GM23338 (cell line): ENCODE measurements at regions not wholly inside any gene's neighbourhood (a gene's known extent, or its start where the extent isn't known, plus 50 kb on each side); places are given as distances from the start of the nearest gene placed in this dataset.
A peak's percentile ranks its signal among the peaks of the same experiment; 100 is the strongest.

Experiments
- ATAC-seq: fragments of 200-7000 bp; cut with Tn5 transposase; 3 replicates; pipeline ENCODE4 v1.9.1; 2020
- DNase-seq: peaks from one replicate; pipeline ENCODE4 v3.0.0-alpha.2; 2015; ENCODE audit warnings: low spot score
- H2AFZ ChIP-seq: fragments of 200-600 bp; sonication (generic); 2 replicates; pipeline ENCODE4 v1.8.0; 2016; ENCODE audit warnings: antibody characterized with exemption, mild to moderate bottlenecking, moderate library complexity
- H3F3A ChIP-seq: fragments of 200-600 bp; sonication (generic); replicated peaks from 2 replicates; pipeline ENCODE4 v1.8.0; 2017; ENCODE audit warnings: antibody characterized with exemption, mixed run types, low read depth
- H3K27ac ChIP-seq: fragments of 200-600 bp; sonication (generic); 2 replicates; pipeline ENCODE4 v1.6.1; 2016; ENCODE audit warnings: low read depth
- H3K27me3 ChIP-seq: fragments of 200-600 bp; sonication (generic); 2 replicates; pipeline ENCODE4 v1.8.0; 2016; ENCODE audit warnings: mild to moderate bottlenecking, mixed run types, moderate library complexity; ENCODE audit not compliant: insufficient read depth
- H3K36me3 ChIP-seq: fragments of 200-600 bp; sonication (generic); 2 replicates; pipeline ENCODE4 v1.8.0; 2016; ENCODE audit warnings: mild to moderate bottlenecking; ENCODE audit not compliant: insufficient read depth
- H3K4me1 ChIP-seq: fragments of 200-600 bp; sonication (generic); 2 replicates; pipeline ENCODE4 v1.8.0; 2016; ENCODE audit warnings: mild to moderate bottlenecking, moderate library complexity; ENCODE audit not compliant: insufficient read depth
- H3K4me2 ChIP-seq: fragments of 200-600 bp; sonication (generic); 2 replicates; pipeline ENCODE4 v1.7.1; 2017; ENCODE audit warnings: mixed run types
- H3K4me3 ChIP-seq: fragments of 200-600 bp; sonication (generic); 2 replicates; pipeline ENCODE4 v1.6.1; 2016; ENCODE audit warnings: mixed run types
- H3K79me2 ChIP-seq: fragments of 200-600 bp; sonication (generic); replicated peaks from 2 replicates; pipeline ENCODE4 v1.8.0; 2017; ENCODE audit warnings: mild to moderate bottlenecking; ENCODE audit not compliant: insufficient read depth
- H3K9me2 ChIP-seq: fragments of 200-600 bp; sonication (generic); 2 replicates; pipeline ENCODE4 v1.8.0; 2017; ENCODE audit not compliant: insufficient read depth
- H4K20me1 ChIP-seq: fragments of 200-600 bp; sonication (generic); replicated peaks from 2 replicates; pipeline ENCODE4 v1.8.0; 2017; ENCODE audit warnings: mild to moderate bottlenecking; ENCODE audit not compliant: insufficient read depth
- H3K27ac Mint-ChIP-seq: 2 replicates; pipeline ENCODE4 v1.8.0; 2020; ENCODE audit warnings: inconsistent platforms, mild to moderate bottlenecking, moderate library complexity, mixed read lengths
- H3K27me3 Mint-ChIP-seq: 3 replicates; pipeline ENCODE4 v1.8.0; 2022; ENCODE audit warnings: low read depth, mild to moderate bottlenecking, moderate library complexity, mixed read lengths, inconsistent platforms; ENCODE audit not compliant: insufficient read depth, poor library complexity
- H3K36me3 Mint-ChIP-seq: 3 replicates; pipeline ENCODE4 v1.8.0; 2021; ENCODE audit warnings: low read depth, mild to moderate bottlenecking, inconsistent platforms, moderate library complexity, mixed read lengths
- H3K4me1 Mint-ChIP-seq: 3 replicates; pipeline ENCODE4 v1.8.0; 2020; ENCODE audit warnings: mild to moderate bottlenecking, inconsistent platforms, mixed read lengths
- H3K4me3 Mint-ChIP-seq: 3 replicates; pipeline ENCODE4 v1.8.0; 2021; ENCODE audit warnings: moderate library complexity, mild to moderate bottlenecking, inconsistent platforms, mixed read lengths
- H3K9me3 Mint-ChIP-seq: 3 replicates; pipeline ENCODE4 v1.8.0; 2020; ENCODE audit warnings: moderate library complexity, mild to moderate bottlenecking, inconsistent platforms, mixed read lengths
- CREB1 ChIP-seq: fragments of 250-450 bp; sonication (Bioruptor Pico); IDR thresholded peaks from 2 replicates; pipeline ENCODE4 v1.5.0; 2020; ENCODE audit warnings: low read depth, mild to moderate bottlenecking, moderate library complexity
- CTCF ChIP-seq, 2 experiments: fragments of 200-600 bp in 1 of 2; sonication (generic) in 1 of 2; conservative IDR thresholded peaks; 2 replicates each; pipeline versions ENCODE4 v1.5.1 to v1.6.1; 2016 to 2017; ENCODE audit warnings: antibody characterized with exemption in 2 of 2, low read depth in 2 of 2, mild to moderate bottlenecking in 2 of 2, moderate library complexity in 1 of 2
- ETS1 ChIP-seq: IDR thresholded peaks from 2 replicates; pipeline ENCODE4 v1.6.1; 2016; ENCODE audit warnings: antibody characterized with exemption
- EZH2 ChIP-seq: fragments of 200-600 bp; sonication (generic); IDR thresholded peaks from one replicate; pipeline ENCODE4 v1.8.0; 2017; ENCODE audit warnings: antibody characterized with exemption, mild to moderate bottlenecking, low read depth; ENCODE audit not compliant: unreplicated experiment
- EZH2phosphoT487 ChIP-seq: fragments of 200-600 bp; sonication (generic); IDR thresholded peaks from one replicate; pipeline ENCODE4 v1.8.1; 2018; ENCODE audit warnings: antibody characterized with exemption; ENCODE audit not compliant: unreplicated experiment
- JUNB ChIP-seq: IDR thresholded peaks from one replicate; pipeline ENCODE4 v1.6.1; 2016; ENCODE audit warnings: antibody characterized with exemption; ENCODE audit not compliant: unreplicated experiment
- NANOG ChIP-seq: IDR thresholded peaks from 2 replicates; pipeline ENCODE4 v1.6.1; 2016; ENCODE audit warnings: antibody characterized with exemption, borderline replicate concordance
- REST ChIP-seq: IDR thresholded peaks from one replicate; pipeline ENCODE4 v1.6.1; 2018; ENCODE audit warnings: antibody characterized with exemption; ENCODE audit not compliant: unreplicated experiment
- ZNF114 ChIP-seq: fragments of 250-450 bp; sonication (Bioruptor Pico); IDR thresholded peaks from 2 replicates; pipeline ENCODE4 v1.5.0; 2020; ENCODE audit warnings: mild to moderate bottlenecking, moderate library complexity
- ZNF462 ChIP-seq: fragments of 250-450 bp; sonication (Bioruptor Pico); IDR thresholded peaks from 2 replicates; pipeline ENCODE4 v1.5.0; 2020; ENCODE audit warnings: mild to moderate bottlenecking, moderate library complexity

GRCh38 chr4:152193059-152193458 is 342.8 kb downstream of the FBXW7 start:
- H3K79me2 ChIP-seq = no peaks in the 10 kb centered on the region
- no peak for DNase-seq
- peak overlapping the region; percentile 89; the same call in 1 of the 2 replicates for H2AFZ ChIP-seq
- Mint-ChIP-seq H3K27ac (no peak overlapping the region), H3K9me3 (peaks cover 3% of the 10 kb centered on the region; the same call in 1 of the 3 replicates), H3K36me3 (no peaks in the 10 kb centered on the region), H3K27me3 (no peaks in the 10 kb centered on the region), H3K4me3 (no peak overlapping the region), H3K4me1 (peaks cover 1% of the 10 kb centered on the region; the same call in 1 of the 3 replicates)
- no peak overlapping the region for H3K4me3 ChIP-seq
- no peaks in the 10 kb centered on the region for H3K4me1 ChIP-seq
- no peaks in the 10 kb centered on the region for H3K27me3 ChIP-seq
- 0 out of 2 replicates have a peak, but pooled peaks cover 7% of the 10 kb centered on the region for H3K9me2 ChIP-seq
- no peaks in the 10 kb centered on the region for H3K36me3 ChIP-seq
- H4K20me1 ChIP-seq = no peaks in the 10 kb centered on the region
- H3F3A ChIP-seq = no peaks in the 10 kb centered on the region
- H3K27ac ChIP-seq = no peak overlapping the region
- no peak for ATAC-seq
- TF ChIP-seq CREB1 (CRISPR knock-in tag) (no peak), NANOG (no peak)
- H3K4me2 ChIP-seq = no peak overlapping the region

- Histone ChIP-seq H3K27me3 (no peaks in the 10 kb centered on the region), H2AFZ (peak overlapping the region; percentile 28), H3K79me2 (no peaks in the 10 kb centered on the region), H4K20me1 (no peaks in the 10 kb centered on the region), H3K4me2 (no peak overlapping the region), H3K4me3 (no peak overlapping the region), H3F3A (no peaks in the 10 kb centered on the region), H3K27ac (no peak overlapping the region), H3K4me1 (no peaks in the 10 kb centered on the region), H3K36me3 (no peaks in the 10 kb centered on the region), H3K9me2 (0 out of 2 replicates have a peak, but pooled peaks cover 7% of the 10 kb centered on the region)
- H3K4me3 Mint-ChIP-seq = no peak overlapping the region
- no peaks in the 10 kb centered on the region for H3K27me3 Mint-ChIP-seq
- H3K4me1 Mint-ChIP-seq = no peaks in the 10 kb centered on the region
- H3K36me3 Mint-ChIP-seq = no peaks in the 10 kb centered on the region
- peaks cover 3% of the 10 kb centered on the region; the same call in 1 of the 3 replicates for H3K9me3 Mint-ChIP-seq
- DNase-seq = no peak
- no peak for ATAC-seq
- H3K27ac Mint-ChIP-seq = no peak overlapping the region
- TF ChIP-seq ZNF114 (no peak), REST (no peak), JUNB (no peak), ETS1 (no peak), CTCF (conservative IDR thresholded peaks at IDR 0.05; ENCODE audit: low read depth in 2 of 2) (no peak), EZH2phosphoT487 (no peak), EZH2 (no peak), ZNF462 (CRISPR knock-in tag) (no peak)
Observed at GRCh38 chr4:152190907-152191306, 345.0 kb downstream of the FBXW7 start.
